Muscle layer of colon (tissue), 2 donors: ENCODE measurements at regions not wholly inside any gene's neighbourhood (a gene's known extent, or its start where the extent isn't known, plus 50 kb on each side); places are given as distances from the start of the nearest gene placed in this dataset.

Experiments used
- H3K27ac ChIP-seq: one replicate; pipeline ENCODE4 v1.7.0; 2013; ENCODE audit warnings: low read depth, mild to moderate bottlenecking, low read length, moderate library complexity
- H3K27me3 ChIP-seq, 2 donors: one replicate each; pipeline ENCODE4 v1.7.0; 2013; ENCODE audit warnings: low read length in 2 of 2, mild to moderate bottlenecking in 2 of 2; ENCODE audit not compliant: insufficient read depth in 2 of 2, control insufficient read depth in 1 of 2
- H3K36me3 ChIP-seq: one replicate; pipeline ENCODE4 v1.7.0; 2013; ENCODE audit warnings: mild to moderate bottlenecking, low read length; ENCODE audit not compliant: insufficient read depth
- H3K4me1 ChIP-seq: one replicate; pipeline ENCODE4 v1.7.0; 2013; ENCODE audit warnings: mild to moderate bottlenecking, low read length; ENCODE audit not compliant: insufficient read depth
- H3K4me3 ChIP-seq, 2 donors: one replicate each; pipeline ENCODE4 v1.7.0; 2013; ENCODE audit warnings: low read length in 2 of 2, low read depth in 1 of 2, mild to moderate bottlenecking in 1 of 2, moderate library complexity in 1 of 2
- H3K9ac ChIP-seq: one replicate; pipeline ENCODE4 v1.7.0; 2013; ENCODE audit warnings: low read length
- H3K9me3 ChIP-seq: one replicate; pipeline ENCODE4 v1.7.0; 2013; ENCODE audit warnings: mild to moderate bottlenecking, low read length
- donor health status: abdominal sarcoma.
- donor health status: Adenocarcinoma of cecum.

- H3K27ac ChIP-seq, result no peak overlapping the region
- no peaks in the 10 kb centered on the region for H3K36me3 ChIP-seq
- no peaks in the 10 kb centered on the region for H3K27me3 ChIP-seq
These were observed 61.2 kb downstream of the KLF6 start for GRCh38 chr10:3723766-3724165.

DNA sequence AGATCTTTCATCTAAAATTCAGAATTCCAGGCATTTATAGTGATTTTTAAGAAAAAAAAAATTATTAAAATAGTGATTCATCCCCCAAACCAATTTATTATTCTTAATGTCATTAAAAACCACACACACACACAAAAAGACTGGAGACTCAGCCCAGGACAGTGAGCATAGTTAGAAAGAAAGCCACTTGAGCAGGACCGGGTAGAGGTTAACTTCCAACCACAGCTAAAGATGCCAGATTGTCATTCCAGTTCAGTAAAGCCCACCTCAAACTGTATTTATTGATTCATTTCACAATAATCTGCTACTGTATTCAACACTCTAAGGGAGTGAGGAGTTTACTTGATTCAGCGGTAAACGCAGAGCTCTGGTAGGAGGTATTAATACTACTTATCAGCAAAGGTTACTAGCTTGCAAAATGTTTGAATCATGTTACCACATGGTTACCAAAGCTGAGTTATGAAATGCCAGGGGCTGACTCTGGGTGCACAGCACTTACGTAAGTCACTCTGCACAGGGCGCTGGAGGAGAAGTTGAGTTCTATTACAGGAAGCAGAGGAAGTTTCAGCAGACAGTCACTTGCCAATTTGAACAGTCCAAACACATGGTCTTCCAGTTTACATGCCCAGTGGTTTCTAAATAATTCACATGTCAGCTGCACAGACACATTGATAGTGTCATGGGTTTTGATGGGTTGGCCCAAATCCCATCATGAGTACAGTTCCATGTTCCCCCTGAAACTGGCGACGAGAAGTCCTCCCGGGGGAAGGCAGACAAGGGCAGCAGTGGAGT, 64.6 kb downstream of the KLF6 start:
- no peak overlapping the region for H3K27ac ChIP-seq
- H3K4me3 ChIP-seq, result no peak overlapping the region
- no peaks in the 10 kb centered on the region for H3K27me3 ChIP-seq
- H3K36me3 ChIP-seq, result no peaks in the 10 kb centered on the region
- H3K4me1 ChIP-seq, result no peaks in the 10 kb centered on the region
- no peaks in the 10 kb centered on the region for H3K9me3 ChIP-seq
- H3K9ac ChIP-seq, result no peak overlapping the region

More at GRCh38 chr10:3723766-3724165, 61.2 kb downstream of the KLF6 start:
- Histone ChIP-seq H3K9ac (no peak overlapping the region), H3K4me1 (no peaks in the 10 kb centered on the region), H3K4me3 (no peak overlapping the region), H3K9me3 (no peaks in the 10 kb centered on the region)

- no peak overlapping the region for H3K27ac ChIP-seq
- no peak overlapping the region for H3K9ac ChIP-seq
These were observed 65.8 kb downstream of the KLF6 start for GRCh38 chr10:3719024-3719843.

DNA sequence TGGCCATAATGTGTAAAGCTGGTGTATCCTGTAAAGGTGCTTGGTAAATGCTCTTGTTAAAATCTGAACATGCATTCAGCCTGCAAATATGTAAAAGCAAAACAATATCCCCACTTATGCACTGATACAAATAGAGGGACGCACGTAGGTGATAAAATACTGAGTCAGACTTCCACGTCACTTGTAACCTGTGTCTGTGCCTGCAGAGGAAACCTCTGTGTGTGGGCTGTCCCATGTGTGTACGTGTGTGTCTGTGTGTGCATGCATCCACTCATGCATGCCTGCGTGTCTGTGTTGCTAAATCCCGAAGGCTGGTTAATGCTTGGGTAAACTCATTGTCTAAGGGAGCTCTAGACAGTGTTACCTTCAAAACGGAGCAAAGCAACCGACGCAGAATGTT, 68.9 kb downstream of the KLF6 start:
- Histone ChIP-seq H3K27me3 (no peaks in the 10 kb centered on the region), H3K9me3 (no peaks in the 10 kb centered on the region)

More at GRCh38 chr10:3719024-3719843, 65.8 kb downstream of the KLF6 start:
- H3K9me3 ChIP-seq, result no peaks in the 10 kb centered on the region
- H3K36me3 ChIP-seq, result no peaks in the 10 kb centered on the region
- no peaks in the 10 kb centered on the region for H3K4me1 ChIP-seq
- no peaks in the 10 kb centered on the region for H3K27me3 ChIP-seq
- H3K4me3 ChIP-seq, result no peak overlapping the region

DNA sequence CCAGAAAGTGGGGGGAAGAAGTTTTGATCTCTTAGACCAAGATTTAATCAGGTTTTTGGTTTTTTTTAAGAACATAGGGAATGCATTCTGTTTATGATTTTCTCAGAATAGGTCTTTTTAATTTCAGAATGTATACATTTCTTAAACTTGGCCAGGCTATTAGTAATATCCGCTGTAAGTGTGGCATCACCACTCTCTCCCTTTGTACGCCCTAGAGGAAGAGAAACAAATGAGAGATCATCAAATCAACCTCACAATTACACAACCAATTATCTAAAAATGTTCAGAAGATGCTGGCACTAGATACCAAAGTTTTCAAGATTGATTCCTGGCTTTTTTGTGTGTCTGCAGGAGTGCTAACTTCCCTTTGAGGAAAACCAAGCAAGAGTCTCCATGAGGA, 70.0 kb downstream of the KLF6 start:
- no peak overlapping the region for H3K27ac ChIP-seq
- no peaks in the 10 kb centered on the region for H3K9me3 ChIP-seq
- no peaks in the 10 kb centered on the region for H3K36me3 ChIP-seq
- no peaks in the 10 kb centered on the region for H3K27me3 ChIP-seq
- H3K4me1 ChIP-seq, result no peaks in the 10 kb centered on the region
- H3K4me3 ChIP-seq, result no peak overlapping the region
- H3K9ac ChIP-seq, result no peak overlapping the region

More for the DNA sequence above, 68.9 kb downstream of the KLF6 start:
- Histone ChIP-seq H3K36me3 (no peaks in the 10 kb centered on the region), H3K4me1 (no peaks in the 10 kb centered on the region), H3K9ac (no peak overlapping the region), H3K27ac (no peak overlapping the region), H3K4me3 (no peak overlapping the region)

GRCh38 chr10:3714531-3714930, 70.5 kb downstream of the KLF6 start:
- H3K4me3 ChIP-seq, result no peak overlapping the region
- H3K9me3 ChIP-seq, result no peaks in the 10 kb centered on the region
- no peak overlapping the region for H3K27ac ChIP-seq
- no peak overlapping the region for H3K9ac ChIP-seq
- H3K36me3 ChIP-seq, result no peaks in the 10 kb centered on the region
- H3K4me1 ChIP-seq, result no peaks in the 10 kb centered on the region
- no peaks in the 10 kb centered on the region for H3K27me3 ChIP-seq

DNA sequence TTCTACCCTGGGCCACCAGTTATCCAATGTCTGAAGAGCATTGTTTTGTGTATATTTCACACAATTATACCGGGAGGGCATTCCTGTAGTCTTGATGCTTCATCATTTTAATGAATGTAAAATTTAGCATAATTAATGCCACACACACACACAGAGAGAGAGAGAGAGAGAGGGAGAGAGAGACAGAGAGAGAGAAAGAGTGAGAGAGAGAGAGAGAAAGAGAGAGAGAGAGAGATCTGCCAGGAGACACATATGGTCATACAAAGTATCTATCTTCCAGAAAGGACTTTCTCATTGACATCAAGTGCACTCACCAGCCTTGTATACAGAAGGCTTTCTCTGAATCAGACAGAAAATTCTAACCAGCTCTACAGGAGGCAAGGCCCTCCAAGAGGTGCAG, 72.3 kb downstream of the KLF6 start:
- Histone ChIP-seq H3K9ac (no peak overlapping the region), H3K36me3 (no peaks in the 10 kb centered on the region), H3K4me3 (no peak overlapping the region), H3K27me3 (no peaks in the 10 kb centered on the region), H3K9me3 (no peaks in the 10 kb centered on the region), H3K27ac (no peak overlapping the region), H3K4me1 (no peaks in the 10 kb centered on the region)

- Histone ChIP-seq H3K27ac (no peak overlapping the region), H3K9me3 (no peaks in the 10 kb centered on the region), H3K9ac (no peak overlapping the region), H3K36me3 (no peaks in the 10 kb centered on the region), H3K4me3 (no peak overlapping the region), H3K4me1 (no peaks in the 10 kb centered on the region), H3K27me3 (no peaks in the 10 kb centered on the region)
These were observed 73.1 kb downstream of the KLF6 start for GRCh38 chr10:3711918-3712317.

- Histone ChIP-seq H3K27me3 (no peaks in the 10 kb centered on the region), H3K4me3 (no peak overlapping the region), H3K9ac (no peak overlapping the region), H3K27ac (no peak overlapping the region), H3K36me3 (no peaks in the 10 kb centered on the region), H3K9me3 (no peaks in the 10 kb centered on the region), H3K4me1 (no peaks in the 10 kb centered on the region)
These were observed 74.2 kb downstream of the KLF6 start for GRCh38 chr10:3710764-3711163.

- H3K9ac ChIP-seq, result no peak overlapping the region
- no peaks in the 10 kb centered on the region for H3K36me3 ChIP-seq
- H3K27ac ChIP-seq, result no peak overlapping the region
- H3K4me1 ChIP-seq, result no peaks in the 10 kb centered on the region
- H3K27me3 ChIP-seq, result no peaks in the 10 kb centered on the region
- no peaks in the 10 kb centered on the region for H3K9me3 ChIP-seq
- no peak overlapping the region for H3K4me3 ChIP-seq
These were observed 75.5 kb downstream of the KLF6 start for GRCh38 chr10:3709456-3710060.

- H3K9ac ChIP-seq, result no peak overlapping the region
- no peak overlapping the region for H3K27ac ChIP-seq
- H3K4me3 ChIP-seq, result no peak overlapping the region
- H3K4me1 ChIP-seq, result no peaks in the 10 kb centered on the region
- H3K27me3 ChIP-seq, result no peaks in the 10 kb centered on the region
- H3K36me3 ChIP-seq, result no peaks in the 10 kb centered on the region
- no peaks in the 10 kb centered on the region for H3K9me3 ChIP-seq
These were observed 76.2 kb downstream of the KLF6 start for GRCh38 chr10:3708852-3709251.
